IMR-90 (cell line): ENCODE measurements at regions not wholly inside any gene's neighbourhood (a gene's known extent, or its start where the extent isn't known, plus 50 kb on each side); places are given as distances from the start of the nearest gene placed in this dataset.

Experiments used
- ATAC-seq: fragments of 200-7000 bp; cut with Tn5 transposase; 2 replicates; pipeline ENCODE4 v1.9.1; 2020; ENCODE audit warnings: low read depth, mild to moderate bottlenecking, moderate library complexity
- BruUV-seq: library from RNA; stranded (reverse); fragments of 400-500 nt; replicated peaks from 2 replicates; lab custom pipeline; 2021; lab: Mats Ljungman, UMichigan
- CTCF ChIA-PET: fragments of 300-600 bp; formaldehyde crosslinking; extraction: SDS; loops from one replicate; lab custom pipeline; 2021; ENCODE audit warnings: antibody characterized with exemption; lab: Yijun Ruan, JAX
- POLR2A ChIA-PET: fragments of 300-600 bp; sonication (Branson Sonifier 250); formaldehyde crosslinking; loops from one replicate; lab custom pipeline; 2022; ENCODE audit warnings: antibody characterized with exemption; ENCODE audit not compliant: unreplicated experiment; lab: Charles Lee
- DNase-seq: peaks from one replicate; pipeline ENCODE4 v3.0.0; 2013
- H2AFZ ChIP-seq: replicated peaks from 2 replicates; pipeline ENCODE3; 2013; ENCODE audit warnings: low read length, mild to moderate bottlenecking; ENCODE audit not compliant: poor library complexity
- H2AK5ac ChIP-seq: 2 replicates; pipeline ENCODE4 v1.6.1; 2013; ENCODE audit warnings: low read depth, low read length, inconsistent platforms
- H2AK9ac ChIP-seq: replicated peaks from 2 replicates; pipeline ENCODE3; 2013; ENCODE audit warnings: mild to moderate bottlenecking, low read depth, low read length, moderate library complexity; ENCODE audit not compliant: poor library complexity
- H2BK120ac ChIP-seq: 2 replicates; pipeline ENCODE4 v1.6.1; 2013; ENCODE audit warnings: low read depth, low read length, inconsistent platforms
- H2BK15ac ChIP-seq: 3 replicates; pipeline ENCODE4 v1.6.1; 2013; ENCODE audit warnings: low read depth, low read length, inconsistent platforms
- H2BK20ac ChIP-seq: 2 replicates; pipeline ENCODE4 v1.6.1; 2013; ENCODE audit warnings: low read depth, mild to moderate bottlenecking, inconsistent platforms, low read length, moderate library complexity
- H2BK5ac ChIP-seq: 2 replicates; pipeline ENCODE4 v1.6.1; 2013; ENCODE audit warnings: mild to moderate bottlenecking, low read depth, low read length, inconsistent platforms; ENCODE audit not compliant: poor library complexity, severe bottlenecking
- H3K14ac ChIP-seq: replicated peaks from 2 replicates; pipeline ENCODE4 v1.6.1; 2013; ENCODE audit warnings: low read depth, low read length, inconsistent platforms
- H3K18ac ChIP-seq: 2 replicates; pipeline ENCODE4 v1.6.1; 2013; ENCODE audit warnings: low read depth, low read length, control low read depth
- H3K23ac ChIP-seq: 2 replicates; pipeline ENCODE4 v1.6.1; 2013; ENCODE audit warnings: low read depth, low read length, inconsistent platforms
- H3K27ac ChIP-seq: 2 replicates; pipeline ENCODE4 v1.5.1; 2013; ENCODE audit warnings: mild to moderate bottlenecking, control low read depth, low read length; ENCODE audit not compliant: insufficient read depth
- H3K27me3 ChIP-seq: 2 replicates; pipeline ENCODE4 v1.6.1; 2013; ENCODE audit warnings: low read length; ENCODE audit not compliant: control insufficient read depth, insufficient read depth
- H3K36me3 ChIP-seq: 2 replicates; pipeline ENCODE4 v1.6.1; 2013; ENCODE audit warnings: low read length, mixed read lengths; ENCODE audit not compliant: control insufficient read depth, insufficient read depth
- H3K4ac ChIP-seq: 2 replicates; pipeline ENCODE4 v1.6.1; 2013; ENCODE audit warnings: low read depth, low read length, inconsistent platforms
- H3K4me1 ChIP-seq: 2 replicates; pipeline ENCODE4 v1.6.1; 2013; ENCODE audit warnings: low read length, mixed read lengths; ENCODE audit not compliant: control insufficient read depth, insufficient read depth
- H3K4me2 ChIP-seq: 2 replicates; pipeline ENCODE4 v1.6.1; 2013; ENCODE audit warnings: low read depth, mild to moderate bottlenecking, control low read depth, low read length, moderate library complexity
- H3K4me3 ChIP-seq: 2 replicates; pipeline ENCODE4 v1.5.1; 2013; ENCODE audit warnings: low read depth, mild to moderate bottlenecking, control low read depth, low read length, moderate library complexity; ENCODE audit not compliant: insufficient read depth
- H3K56ac ChIP-seq: 2 replicates; pipeline ENCODE4 v1.6.1; 2013; ENCODE audit warnings: low read length, inconsistent platforms; ENCODE audit not compliant: insufficient read depth; ENCODE audit errors: extremely low read depth
- H3K79me1 ChIP-seq, 2 experiments: 2 replicates each; pipeline ENCODE4 v1.6.1; 2013; ENCODE audit warnings: low read length in 2 of 2, inconsistent platforms in 1 of 2, low read depth in 1 of 2
- H3K9ac ChIP-seq: 2 replicates; pipeline ENCODE4 v1.6.1; 2013; ENCODE audit warnings: low read depth, low read length, control low read depth
- H3K9me1 ChIP-seq: 2 replicates; pipeline ENCODE4 v1.6.1; 2013; ENCODE audit warnings: low read length, inconsistent platforms; ENCODE audit not compliant: insufficient read depth
- H3K9me3 ChIP-seq: 2 replicates; pipeline ENCODE4 v1.6.1; 2013; ENCODE audit warnings: low read length; ENCODE audit not compliant: control insufficient read depth, insufficient read depth
- H4K20me1 ChIP-seq: 2 replicates; pipeline ENCODE4 v1.6.1; 2013; ENCODE audit warnings: low read length, inconsistent platforms; ENCODE audit not compliant: insufficient read depth
- H4K5ac ChIP-seq: 2 replicates; pipeline ENCODE4 v1.6.1; 2013; ENCODE audit warnings: mild to moderate bottlenecking, low read depth, low read length, control low read depth
- H4K8ac ChIP-seq, 2 experiments: 2 replicates each; pipeline ENCODE4 v1.6.1; 2013; ENCODE audit warnings: low read depth in 2 of 2, low read length in 2 of 2, control low read depth in 1 of 2, inconsistent platforms in 1 of 2
- H4K91ac ChIP-seq: 2 replicates; pipeline ENCODE4 v1.6.1; 2013; ENCODE audit warnings: low read depth, low read length, inconsistent platforms; ENCODE audit not compliant: insufficient read depth
- NFE2L2 ChIP-seq: fragments of 150-350 bp; IDR thresholded peaks from 2 replicates; pipeline ENCODE4 v1.6.1; 2016; ENCODE audit warnings: low read depth, mild to moderate bottlenecking, low read length
- RAD21 ChIP-seq: IDR thresholded peaks from 2 replicates; pipeline ENCODE4 v1.6.1; 2012; ENCODE audit warnings: low read length, improper control_type of control experiment
- RCOR1 ChIP-seq: IDR thresholded peaks from 2 replicates; pipeline ENCODE4 v1.6.1; 2012; ENCODE audit warnings: mild to moderate bottlenecking, low read length, improper control_type of control experiment; ENCODE audit not compliant: insufficient replicate concordance
- RFX5 ChIP-seq: IDR thresholded peaks from 2 replicates; pipeline ENCODE4 v1.8.0; 2012; ENCODE audit warnings: low read depth, mild to moderate bottlenecking, low read length, moderate library complexity
- USF2 ChIP-seq: fragments of 150-350 bp; IDR thresholded peaks from 2 replicates; pipeline ENCODE4 v1.6.1; 2017; ENCODE audit warnings: mild to moderate bottlenecking, antibody characterized with exemption, low read length, low read depth
- whole genome bisulfite sequencing, 2 experiments: methylation state at CpG; one replicate each; pipeline versions ENCODE4 v1.1.5 to v1.1.7; 2013; ENCODE audit warnings: missing lambda C conversion rate in 2 of 2; ENCODE audit not compliant: insufficient read length in 1 of 2; ENCODE audit errors: extremely low coverage in 2 of 2; 5-methylcytosine and 5-hydroxymethylcytosine counted together
- dilution Hi-C: fragments of 300-500 bp; cut with HindIII; formaldehyde crosslinking; loops from one replicate; pipeline ENCODE4 v1.14.3; 2018; ENCODE audit warnings: low sequenced_read_pairs; ENCODE audit not compliant: unreplicated experiment
- in situ Hi-C: fragments of 300-500 bp; cut with MboI; formaldehyde crosslinking; loops from 3 replicates; pipeline ENCODE4 v1.14.3; 2019; ENCODE audit warnings: low sequenced_read_pairs, inconsistent platforms, mixed read lengths
- intact Hi-C: fragments of 100-400 bp; cut with micrococcal nuclease; formaldehyde crosslinking; loops from 2 replicates; pipeline ENCODE4 v1.10.0; 2022

GRCh38 chr20:56975838-56976237, 290.6 kb downstream of the BMP7 start:
- no peak overlapping the region for H3K18ac ChIP-seq
- H3K14ac ChIP-seq = no peak overlapping the region
- no peak for DNase-seq
- 83% methylated on average over 1 of the region's 2 CpGs; no CpG with 5 or more reads in 1 of the 2 experiments for WGBS, 2 experiments
- H3K9me1 ChIP-seq = no peaks in the 10 kb centered on the region
- POLR2A ChIA-PET = no interaction called here
- H3K27ac ChIP-seq = no peak overlapping the region
- H4K5ac ChIP-seq = no peak overlapping the region
- no peak overlapping the region for H2BK120ac ChIP-seq
- no peak overlapping the region for H4K91ac ChIP-seq
- H3K4ac ChIP-seq = no peak overlapping the region
- no peak for ATAC-seq
- in situ Hi-C loops = loop anchor here (5.0 kb wide), 1 partner anchor 424 kb away; no protein-coding TSS in a partner anchor
- H2AK5ac ChIP-seq = no peak overlapping the region
- peak overlapping the region; percentile 54 for H2AFZ ChIP-seq
- H3K36me3 ChIP-seq = no peaks in the 10 kb centered on the region
- H3K56ac ChIP-seq = no peak overlapping the region
- H3K9me3 ChIP-seq = no peaks in the 10 kb centered on the region
- BruUV-seq = no TSS peak
- dilution Hi-C loops = no loop called here
- no peak overlapping the region for H2BK20ac ChIP-seq
- no peak overlapping the region for H3K4me3 ChIP-seq
- no peaks in the 10 kb centered on the region for H4K20me1 ChIP-seq
- no peak overlapping the region for H3K23ac ChIP-seq
- peaks cover 5% of the 10 kb centered on the region; the same call in 1 of the 2 replicates for H3K27me3 ChIP-seq
- H2AK9ac ChIP-seq = no peak overlapping the region
- no peak for TF ChIP-seq RFX5
- TF ChIP-seq RCOR1 = no peak
- no peak for TF ChIP-seq RAD21
- TF ChIP-seq USF2 = no peak
- no peak for TF ChIP-seq NFE2L2
- intact Hi-C loops = no loop called here
- H3K4me1 ChIP-seq = no peaks in the 10 kb centered on the region
- no peak overlapping the region for H2BK15ac ChIP-seq
- no peaks in the 10 kb centered on the region for H3K79me1 ChIP-seq
- no peak overlapping the region for H3K4me2 ChIP-seq
- no peak overlapping the region for H3K9ac ChIP-seq
- no peak overlapping the region for H2BK5ac ChIP-seq
- CTCF ChIA-PET = no interaction called here
- H4K8ac ChIP-seq = no peak overlapping the region
